ENCODE measurements at regions not wholly inside any gene's neighbourhood (a gene's known extent, or its start where the extent isn't known, plus 50 kb on each side); places are given as distances from the start of the nearest gene placed in this dataset.

DNA sequence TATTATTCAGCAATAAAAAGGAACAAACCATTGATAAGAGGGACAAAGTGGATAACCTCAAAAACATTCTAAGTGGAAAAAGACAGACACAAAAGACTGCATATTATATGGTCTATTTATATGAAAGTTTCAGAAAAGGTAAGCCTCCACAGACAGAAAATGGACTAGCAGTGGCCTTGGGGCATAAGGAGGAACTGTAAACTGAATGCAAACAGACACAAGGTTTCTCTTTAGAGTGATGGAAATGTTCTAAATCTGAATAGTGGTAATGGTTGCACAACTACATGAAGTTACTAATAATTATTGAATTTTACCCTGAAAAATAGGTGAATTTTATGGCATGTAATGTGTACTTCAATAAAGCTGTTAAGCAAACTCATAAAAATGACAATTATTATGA, 286.3 kb upstream of the PAPPA start:
- TF ChIP-seq, protein P1, sequence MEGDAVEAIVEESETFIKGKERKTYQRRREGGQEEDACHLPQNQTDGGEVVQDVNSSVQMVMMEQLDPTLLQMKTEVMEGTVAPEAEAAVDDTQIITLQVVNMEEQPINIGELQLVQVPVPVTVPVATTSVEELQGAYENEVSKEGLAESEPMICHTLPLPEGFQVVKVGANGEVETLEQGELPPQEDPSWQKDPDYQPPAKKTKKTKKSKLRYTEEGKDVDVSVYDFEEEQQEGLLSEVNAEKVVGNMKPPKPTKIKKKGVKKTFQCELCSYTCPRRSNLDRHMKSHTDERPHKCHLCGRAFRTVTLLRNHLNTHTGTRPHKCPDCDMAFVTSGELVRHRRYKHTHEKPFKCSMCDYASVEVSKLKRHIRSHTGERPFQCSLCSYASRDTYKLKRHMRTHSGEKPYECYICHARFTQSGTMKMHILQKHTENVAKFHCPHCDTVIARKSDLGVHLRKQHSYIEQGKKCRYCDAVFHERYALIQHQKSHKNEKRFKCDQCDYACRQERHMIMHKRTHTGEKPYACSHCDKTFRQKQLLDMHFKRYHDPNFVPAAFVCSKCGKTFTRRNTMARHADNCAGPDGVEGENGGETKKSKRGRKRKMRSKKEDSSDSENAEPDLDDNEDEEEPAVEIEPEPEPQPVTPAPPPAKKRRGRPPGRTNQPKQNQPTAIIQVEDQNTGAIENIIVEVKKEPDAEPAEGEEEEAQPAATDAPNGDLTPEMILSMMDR (conservative IDR thresholded peaks at IDR 0.05; ENCODE audit: low read length): no peak
- no peak for TF ChIP-seq EZH2phosphoT487 (IDR thresholded peaks at IDR 0.05; ENCODE audit: borderline replicate concordance)

Data from Loucy (cell line).